COLO668 (cell line): ENCODE measurements at regions not wholly inside any gene's neighbourhood (a gene's known extent, or its start where the extent isn't known, plus 50 kb on each side); places are given as distances from the start of the nearest gene placed in this dataset.
"Not testable (repeated sequence)": the region's sequence is repeated elsewhere in the genome, so short reads cannot be mapped to it uniquely, and the experiment has no call there.

Source experiments
- DNase-seq: peaks from one replicate; lab custom pipeline; 2025; ENCODE audit not compliant: unreplicated experiment; lab: John Stamatoyannopoulos, UW

- DNase-seq: no peak
Observed at GRCh38 chr3:27661797-27662196, 60.3 kb downstream of the EOMES start.

GRCh38 chr3:27659279-27660021, 62.7 kb downstream of the EOMES start:
- DNase-seq: peak; percentile 20

GRCh38 chr3:27658741-27659140, 63.4 kb downstream of the EOMES start:
- no peak for DNase-seq

- DNase-seq: no peak
Observed at GRCh38 chr3:27657871-27658270, 64.3 kb downstream of the EOMES start.

- no peak for DNase-seq
Observed at GRCh38 chr3:27657404-27657803, 64.7 kb downstream of the EOMES start.

GRCh38 chr3:27656790-27657189, 65.3 kb downstream of the EOMES start:
- no peak for DNase-seq

- no peak for DNase-seq
Observed at GRCh38 chr3:27655547-27655946, 66.6 kb downstream of the EOMES start.

GRCh38 chr3:27653803-27654558, 68.1 kb downstream of the EOMES start:
- DNase-seq: no peak

GRCh38 chr3:27649277-27649676, 72.8 kb downstream of the EOMES start:
- no peak for DNase-seq

- no peak for DNase-seq
Observed at GRCh38 chr3:27646896-27647295, 75.2 kb downstream of the EOMES start.

GRCh38 chr3:27644941-27645340, 77.2 kb downstream of the EOMES start:
- DNase-seq: no peak

- DNase-seq: no peak
Observed at GRCh38 chr3:27643355-27643754, 78.8 kb downstream of the EOMES start.

- no peak for DNase-seq
Observed at GRCh38 chr3:27642796-27643195, 79.3 kb downstream of the EOMES start.

GRCh38 chr3:27641888-27642601, 80.1 kb downstream of the EOMES start:
- no peak for DNase-seq

- no peak for DNase-seq
Observed at GRCh38 chr3:27641271-27641800, 80.8 kb downstream of the EOMES start.

GRCh38 chr3:27639271-27639670, 82.9 kb downstream of the EOMES start:
- no peak for DNase-seq

GRCh38 chr3:27638594-27638993, 83.5 kb downstream of the EOMES start:
- no peak for DNase-seq

GRCh38 chr3:27637346-27637995, 84.7 kb downstream of the EOMES start:
- DNase-seq: no peak

- DNase-seq: not testable (repeated sequence)
Observed at GRCh38 chr3:27635006-27635405, 87.1 kb downstream of the EOMES start.

GRCh38 chr3:27633224-27633545, 88.9 kb downstream of the EOMES start:
- peak; percentile 43 for DNase-seq
